Frontal cortex (tissue), 3 donors: ENCODE measurements at regions not wholly inside any gene's neighbourhood (a gene's known extent, or its start where the extent isn't known, plus 50 kb on each side); places are given as distances from the start of the nearest gene placed in this dataset.
"Not testable (repeated sequence)": the region's sequence is repeated elsewhere in the genome, so short reads cannot be mapped to it uniquely, and the experiment has no call there.

Source experiments
- DNase-seq, 2 donors: peaks; one replicate each; pipeline ENCODE4 v3.0.0; 2012; ENCODE audit warnings: low spot score in 2 of 2
- FAIRE-seq: peaks from 2 replicates; lab custom pipeline; 2012; peaks lifted over from hg19 to GRCh38; lab: Jason Lieb, UNC
- donor health status: control.
- donor health status: control.
- donor health status: control.

GRCh38 chr16:27600381-27600780, 50.4 kb downstream of the KATNIP start:
- no peak for DNase-seq
- no peak for FAIRE-seq

GRCh38 chr16:27602103-27602502, 52.2 kb downstream of the KATNIP start:
- DNase-seq (no peak), FAIRE-seq (no peak)

- FAIRE-seq: not testable (repeated sequence)
- DNase-seq: peak in 1 of 2 donors; percentile 46
Observed at GRCh38 chr16:27605500-27606106, 55.7 kb downstream of the KATNIP start.

GRCh38 chr16:27611340-27611739, 61.4 kb downstream of the KATNIP start:
- DNase-seq (no peak), FAIRE-seq (no peak)

GRCh38 chr16:27613238-27613791, 63.4 kb downstream of the KATNIP start:
- DNase-seq: no peak

GRCh38 chr16:27617665-27618064, 67.7 kb downstream of the KATNIP start:
- FAIRE-seq (no peak), DNase-seq (no peak)

More at GRCh38 chr16:27613238-27613791, 63.4 kb downstream of the KATNIP start:
- FAIRE-seq: no peak

GRCh38 chr16:27618165-27618564, 68.2 kb downstream of the KATNIP start:
- no peak for FAIRE-seq
- DNase-seq: no peak

GRCh38 chr16:27618606-27619327, 68.8 kb downstream of the KATNIP start:
- no peak for DNase-seq
- no peak for FAIRE-seq

- DNase-seq (no peak), FAIRE-seq (no peak)
Observed at GRCh38 chr16:27620541-27620940, 70.6 kb downstream of the KATNIP start.

GRCh38 chr16:27624154-27625049, 74.5 kb downstream of the KATNIP start:
- FAIRE-seq (no peak), DNase-seq (no peak)

GRCh38 chr16:27625050-27625697, 75.2 kb downstream of the KATNIP start:
- DNase-seq (no peak), FAIRE-seq (no peak)

GRCh38 chr16:27627136-27627535, 77.2 kb downstream of the KATNIP start:
- DNase-seq: no peak
- no peak for FAIRE-seq

GRCh38 chr16:27628241-27628942, 78.4 kb downstream of the KATNIP start:
- FAIRE-seq: no peak
- no peak for DNase-seq

GRCh38 chr16:27628943-27629462, 79.1 kb downstream of the KATNIP start:
- FAIRE-seq, DNase-seq: not testable (repeated sequence)

GRCh38 chr16:27632216-27632615, 82.3 kb downstream of the KATNIP start:
- DNase-seq (no peak), FAIRE-seq (no peak)

- no peak for DNase-seq
- peak; percentile 88 for FAIRE-seq
Observed at GRCh38 chr16:27633221-27633620, 83.3 kb downstream of the KATNIP start.

- FAIRE-seq (no peak), DNase-seq (no peak)
Observed at GRCh38 chr16:27633721-27634120, 83.8 kb downstream of the KATNIP start.

GRCh38 chr16:27634779-27635178, 84.8 kb downstream of the KATNIP start:
- DNase-seq (no peak), FAIRE-seq (no peak)
